ENCODE measurements at regions not wholly inside any gene's neighbourhood (a gene's known extent, or its start where the extent isn't known, plus 50 kb on each side); places are given as distances from the start of the nearest gene placed in this dataset.

GRCh38 chr4:146087856-146088255 lies 87.7 kb upstream of the LSM6 start:
- intact Hi-C loops (cut with DNase I): no loop called here
- Histone ChIP-seq H3K36me3 (no peaks in the 10 kb centered on the region), H3K4me3 (no peak overlapping the region), H3K27me3 (no peaks in the 10 kb centered on the region), H3K4me1 (no peaks in the 10 kb centered on the region), H3K27ac (no peak overlapping the region), H3K9me3 (no peaks in the 10 kb centered on the region), H3K9ac (ENCODE audit: low read depth in 2 of 2, low read length in 2 of 2) (no peak overlapping the region)
- TF ChIP-seq, protein P1, sequence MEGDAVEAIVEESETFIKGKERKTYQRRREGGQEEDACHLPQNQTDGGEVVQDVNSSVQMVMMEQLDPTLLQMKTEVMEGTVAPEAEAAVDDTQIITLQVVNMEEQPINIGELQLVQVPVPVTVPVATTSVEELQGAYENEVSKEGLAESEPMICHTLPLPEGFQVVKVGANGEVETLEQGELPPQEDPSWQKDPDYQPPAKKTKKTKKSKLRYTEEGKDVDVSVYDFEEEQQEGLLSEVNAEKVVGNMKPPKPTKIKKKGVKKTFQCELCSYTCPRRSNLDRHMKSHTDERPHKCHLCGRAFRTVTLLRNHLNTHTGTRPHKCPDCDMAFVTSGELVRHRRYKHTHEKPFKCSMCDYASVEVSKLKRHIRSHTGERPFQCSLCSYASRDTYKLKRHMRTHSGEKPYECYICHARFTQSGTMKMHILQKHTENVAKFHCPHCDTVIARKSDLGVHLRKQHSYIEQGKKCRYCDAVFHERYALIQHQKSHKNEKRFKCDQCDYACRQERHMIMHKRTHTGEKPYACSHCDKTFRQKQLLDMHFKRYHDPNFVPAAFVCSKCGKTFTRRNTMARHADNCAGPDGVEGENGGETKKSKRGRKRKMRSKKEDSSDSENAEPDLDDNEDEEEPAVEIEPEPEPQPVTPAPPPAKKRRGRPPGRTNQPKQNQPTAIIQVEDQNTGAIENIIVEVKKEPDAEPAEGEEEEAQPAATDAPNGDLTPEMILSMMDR (IDR thresholded peaks at IDR 0.05): no peak
- DNase-seq: no peak

- H3K4me1 ChIP-seq: no peaks in the 10 kb centered on the region
- no peaks in the 10 kb centered on the region for H3K36me3 ChIP-seq
- no peak overlapping the region for H3K9ac ChIP-seq (ENCODE audit: low read depth in 2 of 2, low read length in 2 of 2)
- H3K27me3 ChIP-seq: no peaks in the 10 kb centered on the region
- no peak for DNase-seq
- H3K27ac ChIP-seq: no peak overlapping the region
- TF ChIP-seq, protein P1 (IDR thresholded peaks at IDR 0.05): no peak
- intact Hi-C loops (cut with DNase I): no loop called here
- H3K9me3 ChIP-seq: no peaks in the 10 kb centered on the region
- no peak overlapping the region for H3K4me3 ChIP-seq
These were observed 99.4 kb upstream of the LSM6 start for GRCh38 chr4:146076081-146076480.

GRCh38 chr4:146073517-146073916 lies 102.0 kb upstream of the LSM6 start:
- no peaks in the 10 kb centered on the region for H3K9me3 ChIP-seq
- no peak overlapping the region for H3K27ac ChIP-seq
- no peak overlapping the region for H3K4me3 ChIP-seq

DNA sequence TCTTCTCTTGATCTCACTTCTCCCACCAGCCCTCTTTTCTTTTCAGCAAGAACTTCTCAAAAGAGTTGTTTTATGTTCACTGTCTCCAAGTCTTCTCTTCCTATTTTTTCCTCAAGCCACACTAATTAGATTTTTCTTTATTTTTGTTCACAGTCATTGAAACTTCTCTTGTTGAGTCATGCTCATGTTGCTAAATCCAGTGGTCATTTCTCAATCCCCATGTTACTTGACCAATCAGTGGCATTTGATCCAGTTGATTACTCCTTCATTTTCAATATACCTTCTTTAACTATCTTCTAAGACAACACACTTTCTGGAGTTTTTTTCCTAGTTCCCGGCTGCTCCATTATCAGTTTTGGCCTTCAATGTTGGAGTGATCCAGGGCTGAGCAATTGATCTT lies 103.1 kb upstream of the LSM6 start:
- no peaks in the 10 kb centered on the region for H3K9me3 ChIP-seq
- H3K36me3 ChIP-seq: no peaks in the 10 kb centered on the region
- no peaks in the 10 kb centered on the region for H3K27me3 ChIP-seq
- TF ChIP-seq, protein P1 (IDR thresholded peaks at IDR 0.05): no peak
- no peak overlapping the region for H3K9ac ChIP-seq (ENCODE audit: low read depth in 2 of 2, low read length in 2 of 2)
- no peaks in the 10 kb centered on the region for H3K4me1 ChIP-seq
- DNase-seq: no peak
- intact Hi-C loops (cut with DNase I): no loop called here
- H3K4me3 ChIP-seq: no peak overlapping the region
- no peak overlapping the region for H3K27ac ChIP-seq

More at GRCh38 chr4:146073517-146073916, 102.0 kb upstream of the LSM6 start:
- TF ChIP-seq, protein P1 (IDR thresholded peaks at IDR 0.05): no peak
- H3K4me1 ChIP-seq: no peaks in the 10 kb centered on the region
- H3K27me3 ChIP-seq: no peaks in the 10 kb centered on the region
- no peak for DNase-seq
- intact Hi-C loops (cut with DNase I): no loop called here
- H3K36me3 ChIP-seq: no peaks in the 10 kb centered on the region
- H3K9ac ChIP-seq (ENCODE audit: low read depth in 2 of 2, low read length in 2 of 2): no peak overlapping the region

GRCh38 chr4:146071390-146071789 lies 104.1 kb upstream of the LSM6 start:
- DNase-seq: no peak
- Histone ChIP-seq H3K27me3 (no peaks in the 10 kb centered on the region), H3K36me3 (no peaks in the 10 kb centered on the region), H3K27ac (no peak overlapping the region), H3K4me1 (no peaks in the 10 kb centered on the region), H3K4me3 (no peak overlapping the region), H3K9me3 (no peaks in the 10 kb centered on the region), H3K9ac (ENCODE audit: low read depth in 2 of 2, low read length in 2 of 2) (no peak overlapping the region)
- TF ChIP-seq, protein P1 (IDR thresholded peaks at IDR 0.05): no peak
- intact Hi-C loops (cut with DNase I): no loop called here

DNA sequence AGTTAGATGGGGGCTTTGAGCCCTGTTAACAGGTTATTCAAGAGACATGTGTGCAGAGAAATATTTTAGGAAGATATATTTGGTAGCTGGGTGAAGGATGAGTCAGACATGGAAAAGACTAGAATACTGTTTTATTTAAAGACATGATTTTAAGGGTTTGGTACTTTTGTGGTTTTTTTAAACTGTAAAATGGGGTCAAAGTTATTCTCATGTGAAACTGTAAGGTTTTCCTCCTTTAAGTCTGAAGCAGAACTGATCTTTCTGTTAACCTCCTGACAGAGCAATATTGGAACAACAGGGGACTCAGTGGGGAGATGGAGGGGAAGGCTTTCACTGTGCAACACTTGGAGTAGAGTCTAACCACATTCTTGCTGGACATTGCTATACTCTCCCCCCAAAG lies 112.4 kb upstream of the LSM6 start:
- no peak for DNase-seq
- H3K9ac ChIP-seq (ENCODE audit: low read depth in 2 of 2, low read length in 2 of 2): no peak overlapping the region

More for the DNA sequence above, 112.4 kb upstream of the LSM6 start:
- Histone ChIP-seq H3K4me1 (no peaks in the 10 kb centered on the region), H3K9me3 (no peaks in the 10 kb centered on the region), H3K27me3 (no peaks in the 10 kb centered on the region), H3K36me3 (no peaks in the 10 kb centered on the region), H3K4me3 (no peak overlapping the region), H3K27ac (no peak overlapping the region)
- intact Hi-C loops (cut with DNase I): no loop called here
- TF ChIP-seq, protein P1 (IDR thresholded peaks at IDR 0.05): no peak
